T-helper 2 cell treated with Interferon-gamma antibody and Interleukin-4, amounts not matched to agents 100 ng/mL and 5 ng/mL, for 36 hours (primary cell): ENCODE measurements at regions not wholly inside any gene's neighbourhood (a gene's known extent, or its start where the extent isn't known, plus 50 kb on each side); places are given as distances from the start of the nearest gene placed in this dataset.
"Not testable (repeated sequence)": the region's sequence is repeated elsewhere in the genome, so short reads cannot be mapped to it uniquely, and the experiment has no call there.

Source experiments
- intact Hi-C: fragments of 100-400 bp; cut with micrococcal nuclease; formaldehyde crosslinking; loops from one replicate; pipeline ENCODE4 v1.15.1; 2023

DNA sequence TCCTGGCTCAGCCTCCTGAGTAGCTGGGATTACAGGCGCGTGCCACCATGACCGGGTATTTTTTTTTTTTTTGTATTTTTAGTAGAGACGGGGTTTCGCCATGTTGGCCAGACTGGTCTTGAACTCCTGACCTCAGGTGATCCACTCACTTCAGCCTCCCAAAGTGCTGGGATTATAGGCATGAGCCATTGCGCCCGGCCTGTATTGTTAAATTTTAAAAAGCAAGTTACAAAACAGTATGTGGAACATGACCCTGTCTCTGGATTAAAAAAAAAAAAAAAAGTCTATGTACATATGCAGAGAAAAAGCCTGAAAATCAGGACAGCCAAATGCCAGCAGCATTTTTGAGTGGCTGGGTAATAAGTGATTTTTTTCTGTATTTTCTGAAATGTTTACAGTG is 64.8 kb upstream of the UXS1 start:
- intact Hi-C loops = not testable (repeated sequence)

DNA sequence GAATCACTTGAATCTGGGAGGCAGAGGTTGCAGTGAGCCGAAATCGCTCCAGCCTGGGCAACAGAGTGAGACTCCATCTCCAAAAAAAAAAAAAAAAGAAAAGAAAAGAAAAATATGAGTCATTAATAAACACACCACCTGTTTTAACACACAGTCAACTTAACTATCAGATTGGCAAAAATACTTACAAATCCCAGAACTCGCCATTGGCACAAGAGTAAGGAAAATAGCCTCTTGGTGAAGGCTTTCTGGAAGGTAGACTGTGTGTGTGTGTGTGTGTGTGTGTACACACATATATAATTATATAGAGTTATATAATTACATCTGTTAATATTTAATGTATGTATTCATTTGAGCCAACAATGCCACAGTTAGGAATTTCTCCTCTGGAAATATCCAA is 63.7 kb upstream of the UXS1 start:
- intact Hi-C loops = no loop called here

DNA sequence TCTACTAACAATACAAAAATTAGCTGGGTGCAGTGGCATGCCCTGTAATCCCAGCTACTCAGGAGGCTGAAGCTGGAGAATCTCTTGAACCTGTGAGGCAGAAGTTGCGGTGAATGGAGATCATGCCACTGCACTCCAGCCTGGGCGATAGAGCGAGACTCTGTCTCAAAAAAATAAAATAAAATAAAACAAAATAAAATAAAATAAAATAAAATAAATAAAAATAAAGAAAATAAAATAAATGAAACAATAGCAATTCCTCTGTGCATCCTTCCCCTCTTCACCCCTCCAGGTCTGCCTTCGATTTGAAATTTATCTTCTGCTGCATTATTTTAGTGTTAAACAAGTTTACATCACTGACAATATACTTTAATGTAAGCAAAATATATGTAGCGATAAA is 63.0 kb upstream of the UXS1 start:
- intact Hi-C loops = no loop called here

DNA sequence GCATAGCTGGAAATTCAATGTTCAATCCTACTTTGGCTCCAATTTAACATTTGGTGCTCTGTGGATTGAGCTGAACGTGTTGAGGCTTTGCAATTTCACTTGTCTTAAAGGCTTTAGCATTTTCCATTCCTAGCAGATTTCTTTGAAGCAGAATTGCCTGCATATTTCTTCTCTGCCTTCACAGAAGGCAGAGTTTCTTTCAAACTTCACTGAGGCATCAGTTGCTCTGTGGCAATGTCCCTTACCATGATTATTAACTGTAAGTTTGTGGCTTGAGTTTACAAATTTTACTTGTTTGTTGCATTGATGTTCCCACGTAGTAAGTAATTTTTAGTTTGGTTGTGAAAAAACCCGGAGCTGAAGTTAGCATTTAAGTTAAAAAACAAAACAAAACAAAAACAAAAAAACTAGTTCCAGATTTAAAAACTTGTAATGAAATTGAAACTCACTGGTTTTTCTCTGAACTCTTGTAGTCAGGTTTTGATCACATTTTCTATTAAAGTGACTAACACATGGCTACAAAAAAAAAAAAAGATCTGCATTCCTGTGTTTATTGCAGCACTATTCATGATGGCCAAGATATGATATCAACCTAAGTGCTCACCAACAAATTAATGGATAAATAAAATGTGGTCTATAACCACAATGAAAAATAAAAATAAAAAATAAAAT is 55.2 kb upstream of the UXS1 start:
- intact Hi-C loops = not testable (repeated sequence)

DNA sequence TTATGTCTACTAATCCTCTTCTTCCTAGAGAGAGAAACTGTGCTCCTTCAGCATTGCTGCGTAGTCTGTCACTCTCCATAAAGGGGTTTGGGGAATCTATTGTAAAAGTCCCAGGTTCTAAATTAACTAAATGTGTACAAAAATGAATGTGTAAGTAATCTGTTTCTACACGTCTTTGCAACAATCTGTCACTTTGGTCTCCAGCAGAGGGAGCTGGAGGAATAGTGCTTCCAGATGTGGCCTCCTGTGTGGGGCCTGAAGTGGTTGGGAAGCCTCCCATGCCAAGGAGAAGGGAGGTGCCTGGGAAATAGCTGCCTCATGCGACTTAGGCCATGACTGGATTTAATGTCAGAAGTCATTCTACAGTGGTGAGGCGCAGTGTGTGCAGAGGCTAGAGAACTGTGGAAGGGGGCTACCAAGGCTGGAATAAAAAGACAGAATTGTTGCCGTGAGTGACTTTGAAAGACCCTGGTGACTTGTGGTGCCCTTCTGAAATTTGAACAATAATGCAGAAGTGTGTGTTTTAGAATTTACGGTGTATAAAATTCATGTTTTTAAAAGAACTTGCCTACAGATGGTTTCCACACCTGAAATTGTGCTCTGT is 54.5 kb upstream of the UXS1 start:
- intact Hi-C loops = not testable (repeated sequence)
